Panc1 (cell line): ENCODE measurements at regions not wholly inside any gene's neighbourhood (a gene's known extent, or its start where the extent isn't known, plus 50 kb on each side); places are given as distances from the start of the nearest gene placed in this dataset.

Experiments
- POLR2AphosphoS5 ChIP-seq: IDR thresholded peaks from 2 replicates; pipeline ENCODE4 v1.6.1; 2012; ENCODE audit warnings: mild to moderate bottlenecking, low read depth, low read length, moderate library complexity
- SIN3A ChIP-seq: IDR thresholded peaks from 2 replicates; pipeline ENCODE4 v1.6.1; 2012; ENCODE audit warnings: low read depth, mild to moderate bottlenecking, low read length, moderate library complexity, borderline replicate concordance; ENCODE audit not compliant: insufficient read depth
- TF ChIP-seq, protein P1 (sequence below): fragments of 450-650 bp; IDR thresholded peaks from 2 replicates; pipeline ENCODE4 v1.5.1; 2017; ENCODE audit warnings: mild to moderate bottlenecking
- TF ChIP-seq, protein P2 (sequence below), 2 experiments: IDR thresholded peaks; 2 replicates each; pipeline ENCODE4 v1.6.1; 2011 to 2012; ENCODE audit warnings: low read depth in 2 of 2, control low read depth in 1 of 2, low read length in 1 of 2, mild to moderate bottlenecking in 1 of 2, moderate library complexity in 1 of 2; ENCODE audit not compliant: insufficient read depth in 1 of 2

DNA sequence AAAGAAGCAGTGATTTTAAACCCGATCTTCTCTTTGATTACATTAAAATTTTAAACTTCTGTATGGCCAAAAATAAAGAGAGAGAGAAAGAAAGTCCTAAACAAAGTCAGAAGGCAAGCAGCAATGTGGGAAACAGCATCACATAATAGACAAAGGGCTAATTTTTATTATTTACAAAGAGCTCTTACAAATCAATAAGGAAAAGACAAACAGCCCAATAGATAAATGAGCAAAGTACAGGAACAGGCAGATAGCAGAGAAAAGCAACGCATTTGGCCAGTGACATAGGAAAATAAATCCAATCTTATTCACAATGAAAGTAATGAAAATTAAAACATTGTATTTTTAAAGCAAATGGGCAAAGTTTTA lies 93.1 kb downstream of the SALL1 start:
- no peak for TF ChIP-seq SIN3A
- TF ChIP-seq, protein P1, sequence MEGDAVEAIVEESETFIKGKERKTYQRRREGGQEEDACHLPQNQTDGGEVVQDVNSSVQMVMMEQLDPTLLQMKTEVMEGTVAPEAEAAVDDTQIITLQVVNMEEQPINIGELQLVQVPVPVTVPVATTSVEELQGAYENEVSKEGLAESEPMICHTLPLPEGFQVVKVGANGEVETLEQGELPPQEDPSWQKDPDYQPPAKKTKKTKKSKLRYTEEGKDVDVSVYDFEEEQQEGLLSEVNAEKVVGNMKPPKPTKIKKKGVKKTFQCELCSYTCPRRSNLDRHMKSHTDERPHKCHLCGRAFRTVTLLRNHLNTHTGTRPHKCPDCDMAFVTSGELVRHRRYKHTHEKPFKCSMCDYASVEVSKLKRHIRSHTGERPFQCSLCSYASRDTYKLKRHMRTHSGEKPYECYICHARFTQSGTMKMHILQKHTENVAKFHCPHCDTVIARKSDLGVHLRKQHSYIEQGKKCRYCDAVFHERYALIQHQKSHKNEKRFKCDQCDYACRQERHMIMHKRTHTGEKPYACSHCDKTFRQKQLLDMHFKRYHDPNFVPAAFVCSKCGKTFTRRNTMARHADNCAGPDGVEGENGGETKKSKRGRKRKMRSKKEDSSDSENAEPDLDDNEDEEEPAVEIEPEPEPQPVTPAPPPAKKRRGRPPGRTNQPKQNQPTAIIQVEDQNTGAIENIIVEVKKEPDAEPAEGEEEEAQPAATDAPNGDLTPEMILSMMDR: no peak
- TF ChIP-seq POLR2AphosphoS5: no peak
- TF ChIP-seq, protein P2, sequence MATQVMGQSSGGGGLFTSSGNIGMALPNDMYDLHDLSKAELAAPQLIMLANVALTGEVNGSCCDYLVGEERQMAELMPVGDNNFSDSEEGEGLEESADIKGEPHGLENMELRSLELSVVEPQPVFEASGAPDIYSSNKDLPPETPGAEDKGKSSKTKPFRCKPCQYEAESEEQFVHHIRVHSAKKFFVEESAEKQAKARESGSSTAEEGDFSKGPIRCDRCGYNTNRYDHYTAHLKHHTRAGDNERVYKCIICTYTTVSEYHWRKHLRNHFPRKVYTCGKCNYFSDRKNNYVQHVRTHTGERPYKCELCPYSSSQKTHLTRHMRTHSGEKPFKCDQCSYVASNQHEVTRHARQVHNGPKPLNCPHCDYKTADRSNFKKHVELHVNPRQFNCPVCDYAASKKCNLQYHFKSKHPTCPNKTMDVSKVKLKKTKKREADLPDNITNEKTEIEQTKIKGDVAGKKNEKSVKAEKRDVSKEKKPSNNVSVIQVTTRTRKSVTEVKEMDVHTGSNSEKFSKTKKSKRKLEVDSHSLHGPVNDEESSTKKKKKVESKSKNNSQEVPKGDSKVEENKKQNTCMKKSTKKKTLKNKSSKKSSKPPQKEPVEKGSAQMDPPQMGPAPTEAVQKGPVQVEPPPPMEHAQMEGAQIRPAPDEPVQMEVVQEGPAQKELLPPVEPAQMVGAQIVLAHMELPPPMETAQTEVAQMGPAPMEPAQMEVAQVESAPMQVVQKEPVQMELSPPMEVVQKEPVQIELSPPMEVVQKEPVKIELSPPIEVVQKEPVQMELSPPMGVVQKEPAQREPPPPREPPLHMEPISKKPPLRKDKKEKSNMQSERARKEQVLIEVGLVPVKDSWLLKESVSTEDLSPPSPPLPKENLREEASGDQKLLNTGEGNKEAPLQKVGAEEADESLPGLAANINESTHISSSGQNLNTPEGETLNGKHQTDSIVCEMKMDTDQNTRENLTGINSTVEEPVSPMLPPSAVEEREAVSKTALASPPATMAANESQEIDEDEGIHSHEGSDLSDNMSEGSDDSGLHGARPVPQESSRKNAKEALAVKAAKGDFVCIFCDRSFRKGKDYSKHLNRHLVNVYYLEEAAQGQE (IDR thresholded peaks at IDR 0.05; ENCODE audit: insufficient read depth in 1 of 2, low read depth in 2 of 2, low read length in 1 of 2): no peak
